ENCODE measurements at regions not wholly inside any gene's neighbourhood (a gene's known extent, or its start where the extent isn't known, plus 50 kb on each side); places are given as distances from the start of the nearest gene placed in this dataset.

GRCh38 chr21:35585155-35585554, 475.2 kb downstream of the SETD4 start:
- TF ChIP-seq CREB1 (IDR thresholded peaks at IDR 0.05; ENCODE audit: low read depth) = no peak
- TF ChIP-seq TCF12 (IDR thresholded peaks at IDR 0.05; ENCODE audit: low read depth) = no peak
- TF ChIP-seq, protein P1, sequence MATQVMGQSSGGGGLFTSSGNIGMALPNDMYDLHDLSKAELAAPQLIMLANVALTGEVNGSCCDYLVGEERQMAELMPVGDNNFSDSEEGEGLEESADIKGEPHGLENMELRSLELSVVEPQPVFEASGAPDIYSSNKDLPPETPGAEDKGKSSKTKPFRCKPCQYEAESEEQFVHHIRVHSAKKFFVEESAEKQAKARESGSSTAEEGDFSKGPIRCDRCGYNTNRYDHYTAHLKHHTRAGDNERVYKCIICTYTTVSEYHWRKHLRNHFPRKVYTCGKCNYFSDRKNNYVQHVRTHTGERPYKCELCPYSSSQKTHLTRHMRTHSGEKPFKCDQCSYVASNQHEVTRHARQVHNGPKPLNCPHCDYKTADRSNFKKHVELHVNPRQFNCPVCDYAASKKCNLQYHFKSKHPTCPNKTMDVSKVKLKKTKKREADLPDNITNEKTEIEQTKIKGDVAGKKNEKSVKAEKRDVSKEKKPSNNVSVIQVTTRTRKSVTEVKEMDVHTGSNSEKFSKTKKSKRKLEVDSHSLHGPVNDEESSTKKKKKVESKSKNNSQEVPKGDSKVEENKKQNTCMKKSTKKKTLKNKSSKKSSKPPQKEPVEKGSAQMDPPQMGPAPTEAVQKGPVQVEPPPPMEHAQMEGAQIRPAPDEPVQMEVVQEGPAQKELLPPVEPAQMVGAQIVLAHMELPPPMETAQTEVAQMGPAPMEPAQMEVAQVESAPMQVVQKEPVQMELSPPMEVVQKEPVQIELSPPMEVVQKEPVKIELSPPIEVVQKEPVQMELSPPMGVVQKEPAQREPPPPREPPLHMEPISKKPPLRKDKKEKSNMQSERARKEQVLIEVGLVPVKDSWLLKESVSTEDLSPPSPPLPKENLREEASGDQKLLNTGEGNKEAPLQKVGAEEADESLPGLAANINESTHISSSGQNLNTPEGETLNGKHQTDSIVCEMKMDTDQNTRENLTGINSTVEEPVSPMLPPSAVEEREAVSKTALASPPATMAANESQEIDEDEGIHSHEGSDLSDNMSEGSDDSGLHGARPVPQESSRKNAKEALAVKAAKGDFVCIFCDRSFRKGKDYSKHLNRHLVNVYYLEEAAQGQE (IDR thresholded peaks at IDR 0.05; ENCODE audit: low read depth) = no peak

- no peak for TF ChIP-seq CEBPB (IDR thresholded peaks at IDR 0.05)
- no peak for TF ChIP-seq USF1 (IDR thresholded peaks at IDR 0.05)
- no peak for TF ChIP-seq EP300 (IDR thresholded peaks at IDR 0.05; ENCODE audit: borderline replicate concordance)
- TF ChIP-seq RAD21 (IDR thresholded peaks at IDR 0.05; ENCODE audit: low read depth) = no peak
- TF ChIP-seq TCF12 (IDR thresholded peaks at IDR 0.05; ENCODE audit: low read depth) = no peak
- TF ChIP-seq TEAD4 (IDR thresholded peaks at IDR 0.05) = no peak
- no peak for TF ChIP-seq YY1 (IDR thresholded peaks at IDR 0.05; ENCODE audit: low read depth)
- no peak for TF ChIP-seq MAX (IDR thresholded peaks at IDR 0.05)
- TF ChIP-seq EGR1 (IDR thresholded peaks at IDR 0.05) = no peak
- TF ChIP-seq ZBTB7A (IDR thresholded peaks at IDR 0.05; ENCODE audit: low read depth) = no peak
- TF ChIP-seq CREB1 (IDR thresholded peaks at IDR 0.05; ENCODE audit: low read depth) = no peak
- no peak for TF ChIP-seq FOXM1 (IDR thresholded peaks at IDR 0.05; ENCODE audit: borderline replicate concordance, low read depth)
- no peak for TF ChIP-seq TAF1 (IDR thresholded peaks at IDR 0.05; ENCODE audit: low read depth)
- TF ChIP-seq, protein P1 (IDR thresholded peaks at IDR 0.05; ENCODE audit: low read depth) = no peak
- TF ChIP-seq NFIC (IDR thresholded peaks at IDR 0.05) = no peak
Observed at GRCh38 chr21:35583566-35584216, 476.6 kb downstream of the SETD4 start.

GRCh38 chr21:35582731-35583130, 477.6 kb downstream of the SETD4 start:
- no peak for TF ChIP-seq TEAD4 (IDR thresholded peaks at IDR 0.05)
- TF ChIP-seq MAX (IDR thresholded peaks at IDR 0.05) = no peak
- TF ChIP-seq CREB1 (IDR thresholded peaks at IDR 0.05; ENCODE audit: low read depth) = no peak
- TF ChIP-seq USF1 (IDR thresholded peaks at IDR 0.05) = no peak
- no peak for TF ChIP-seq YY1 (IDR thresholded peaks at IDR 0.05; ENCODE audit: low read depth)
- no peak for TF ChIP-seq RAD21 (IDR thresholded peaks at IDR 0.05; ENCODE audit: low read depth)
- TF ChIP-seq NFIC (IDR thresholded peaks at IDR 0.05) = no peak
- TF ChIP-seq ZBTB7A (IDR thresholded peaks at IDR 0.05; ENCODE audit: low read depth) = no peak
- no peak for TF ChIP-seq CEBPB (IDR thresholded peaks at IDR 0.05)
- no peak for TF ChIP-seq TAF1 (IDR thresholded peaks at IDR 0.05; ENCODE audit: low read depth)
- TF ChIP-seq, protein P1 (IDR thresholded peaks at IDR 0.05; ENCODE audit: low read depth) = no peak
- no peak for TF ChIP-seq EP300 (IDR thresholded peaks at IDR 0.05; ENCODE audit: borderline replicate concordance)
- TF ChIP-seq EGR1 (IDR thresholded peaks at IDR 0.05) = no peak
- TF ChIP-seq FOXM1 (IDR thresholded peaks at IDR 0.05; ENCODE audit: borderline replicate concordance, low read depth) = no peak
- no peak for TF ChIP-seq TCF12 (IDR thresholded peaks at IDR 0.05; ENCODE audit: low read depth)

GRCh38 chr21:35581640-35582039, 478.7 kb downstream of the SETD4 start:
- TF ChIP-seq CEBPB (IDR thresholded peaks at IDR 0.05) (no peak), RAD21 (IDR thresholded peaks at IDR 0.05; ENCODE audit: low read depth) (no peak), YY1 (IDR thresholded peaks at IDR 0.05; ENCODE audit: low read depth) (no peak), MAX (IDR thresholded peaks at IDR 0.05) (no peak), FOXM1 (IDR thresholded peaks at IDR 0.05; ENCODE audit: borderline replicate concordance, low read depth) (no peak), CREB1 (IDR thresholded peaks at IDR 0.05; ENCODE audit: low read depth) (no peak), TAF1 (IDR thresholded peaks at IDR 0.05; ENCODE audit: low read depth) (no peak), EP300 (IDR thresholded peaks at IDR 0.05; ENCODE audit: borderline replicate concordance) (no peak), ZBTB7A (IDR thresholded peaks at IDR 0.05; ENCODE audit: low read depth) (no peak), USF1 (IDR thresholded peaks at IDR 0.05) (no peak), NFIC (IDR thresholded peaks at IDR 0.05) (no peak), EGR1 (IDR thresholded peaks at IDR 0.05) (no peak)
- TF ChIP-seq, protein P1 (IDR thresholded peaks at IDR 0.05; ENCODE audit: low read depth) = no peak

Data from Ishikawa (cell line).